ENCODE measurements at regions not wholly inside any gene's neighbourhood (a gene's known extent, or its start where the extent isn't known, plus 50 kb on each side); places are given as distances from the start of the nearest gene placed in this dataset.

- Histone ChIP-seq H3K27me3 (ENCODE audit: control insufficient read depth, insufficient read depth, low read length) (no peaks in the 10 kb centered on the region), H3K4me1 (ENCODE audit: control insufficient read depth, insufficient read depth, low read length) (no peaks in the 10 kb centered on the region), H3K4me3 (ENCODE audit: low read length) (no peak overlapping the region), H3K9ac (ENCODE audit: low read length) (no peak overlapping the region), H3K9me3 (ENCODE audit: control insufficient read depth, low read length) (no peaks in the 10 kb centered on the region), H3K36me3 (ENCODE audit: control insufficient read depth, insufficient read depth, low read length) (no peaks in the 10 kb centered on the region)
These were observed 289.8 kb upstream of the KLF6 start for GRCh38 chr10:4074545-4075407.

GRCh38 chr10:4073912-4074311, 288.9 kb upstream of the KLF6 start:
- H3K27me3 ChIP-seq (ENCODE audit: control insufficient read depth, insufficient read depth, low read length): no peaks in the 10 kb centered on the region
- H3K9ac ChIP-seq (ENCODE audit: low read length): no peak overlapping the region
- no peaks in the 10 kb centered on the region for H3K36me3 ChIP-seq (ENCODE audit: control insufficient read depth, insufficient read depth, low read length)
- no peak overlapping the region for H3K4me3 ChIP-seq (ENCODE audit: low read length)
- no peaks in the 10 kb centered on the region for H3K4me1 ChIP-seq (ENCODE audit: control insufficient read depth, insufficient read depth, low read length)
- H3K9me3 ChIP-seq (ENCODE audit: control insufficient read depth, low read length): no peaks in the 10 kb centered on the region

- H3K4me3 ChIP-seq (ENCODE audit: low read length): no peak overlapping the region
- no peaks in the 10 kb centered on the region for H3K9me3 ChIP-seq (ENCODE audit: control insufficient read depth, low read length)
- H3K27me3 ChIP-seq (ENCODE audit: control insufficient read depth, insufficient read depth, low read length): no peaks in the 10 kb centered on the region
- H3K36me3 ChIP-seq (ENCODE audit: control insufficient read depth, insufficient read depth, low read length): no peaks in the 10 kb centered on the region
- H3K9ac ChIP-seq (ENCODE audit: low read length): no peak overlapping the region
- H3K4me1 ChIP-seq (ENCODE audit: control insufficient read depth, insufficient read depth, low read length): peaks cover 18% of the 10 kb centered on the region
These were observed 286.1 kb upstream of the KLF6 start for GRCh38 chr10:4070921-4071660.

GRCh38 chr10:4070184-4070583, 285.2 kb upstream of the KLF6 start:
- no peak overlapping the region for H3K9ac ChIP-seq (ENCODE audit: low read length)
- H3K4me3 ChIP-seq (ENCODE audit: low read length): no peak overlapping the region
- H3K27me3 ChIP-seq (ENCODE audit: control insufficient read depth, insufficient read depth, low read length): no peaks in the 10 kb centered on the region
- H3K4me1 ChIP-seq (ENCODE audit: control insufficient read depth, insufficient read depth, low read length): peaks cover 18% of the 10 kb centered on the region
- no peaks in the 10 kb centered on the region for H3K9me3 ChIP-seq (ENCODE audit: control insufficient read depth, low read length)
- H3K36me3 ChIP-seq (ENCODE audit: control insufficient read depth, insufficient read depth, low read length): no peaks in the 10 kb centered on the region

- Histone ChIP-seq H3K4me1 (ENCODE audit: control insufficient read depth, insufficient read depth, low read length) (peaks cover 18% of the 10 kb centered on the region), H3K36me3 (ENCODE audit: control insufficient read depth, insufficient read depth, low read length) (no peaks in the 10 kb centered on the region), H3K9me3 (ENCODE audit: control insufficient read depth, low read length) (no peaks in the 10 kb centered on the region), H3K9ac (ENCODE audit: low read length) (no peak overlapping the region), H3K4me3 (ENCODE audit: low read length) (no peak overlapping the region), H3K27me3 (ENCODE audit: control insufficient read depth, insufficient read depth, low read length) (no peaks in the 10 kb centered on the region)
These were observed 284.5 kb upstream of the KLF6 start for GRCh38 chr10:4069491-4069890.

GRCh38 chr10:4068629-4069028, 283.6 kb upstream of the KLF6 start:
- no peak overlapping the region for H3K4me3 ChIP-seq (ENCODE audit: low read length)
- peaks cover 18% of the 10 kb centered on the region for H3K4me1 ChIP-seq (ENCODE audit: control insufficient read depth, insufficient read depth, low read length)
- H3K9me3 ChIP-seq (ENCODE audit: control insufficient read depth, low read length): no peaks in the 10 kb centered on the region
- no peaks in the 10 kb centered on the region for H3K36me3 ChIP-seq (ENCODE audit: control insufficient read depth, insufficient read depth, low read length)
- H3K27me3 ChIP-seq (ENCODE audit: control insufficient read depth, insufficient read depth, low read length): no peaks in the 10 kb centered on the region
- H3K9ac ChIP-seq (ENCODE audit: low read length): no peak overlapping the region

- H3K27me3 ChIP-seq (ENCODE audit: control insufficient read depth, insufficient read depth, low read length): no peaks in the 10 kb centered on the region
- no peaks in the 10 kb centered on the region for H3K9me3 ChIP-seq (ENCODE audit: control insufficient read depth, low read length)
- H3K4me1 ChIP-seq (ENCODE audit: control insufficient read depth, insufficient read depth, low read length): peaks cover 18% of the 10 kb centered on the region
- H3K9ac ChIP-seq (ENCODE audit: low read length): peak overlapping the region; percentile 26
- H3K4me3 ChIP-seq (ENCODE audit: low read length): no peak overlapping the region
- no peaks in the 10 kb centered on the region for H3K36me3 ChIP-seq (ENCODE audit: control insufficient read depth, insufficient read depth, low read length)
These were observed 283.0 kb upstream of the KLF6 start for GRCh38 chr10:4067931-4068561.

GRCh38 chr10:4067531-4067930, 282.5 kb upstream of the KLF6 start:
- Histone ChIP-seq H3K4me3 (ENCODE audit: low read length) (no peak overlapping the region), H3K4me1 (ENCODE audit: control insufficient read depth, insufficient read depth, low read length) (peaks cover 23% of the 10 kb centered on the region), H3K36me3 (ENCODE audit: control insufficient read depth, insufficient read depth, low read length) (no peaks in the 10 kb centered on the region), H3K9ac (ENCODE audit: low read length) (peak overlapping the region; percentile 26), H3K9me3 (ENCODE audit: control insufficient read depth, low read length) (no peaks in the 10 kb centered on the region), H3K27me3 (ENCODE audit: control insufficient read depth, insufficient read depth, low read length) (no peaks in the 10 kb centered on the region)

GRCh38 chr10:4066581-4067390, 281.8 kb upstream of the KLF6 start:
- Histone ChIP-seq H3K4me1 (ENCODE audit: control insufficient read depth, insufficient read depth, low read length) (peaks cover 26% of the 10 kb centered on the region), H3K9ac (ENCODE audit: low read length) (no peak overlapping the region), H3K4me3 (ENCODE audit: low read length) (no peak overlapping the region), H3K36me3 (ENCODE audit: control insufficient read depth, insufficient read depth, low read length) (no peaks in the 10 kb centered on the region), H3K27me3 (ENCODE audit: control insufficient read depth, insufficient read depth, low read length) (no peaks in the 10 kb centered on the region), H3K9me3 (ENCODE audit: control insufficient read depth, low read length) (no peaks in the 10 kb centered on the region)

GRCh38 chr10:4064489-4064888, 279.5 kb upstream of the KLF6 start:
- Histone ChIP-seq H3K36me3 (ENCODE audit: control insufficient read depth, insufficient read depth, low read length) (no peaks in the 10 kb centered on the region), H3K27me3 (ENCODE audit: control insufficient read depth, insufficient read depth, low read length) (no peaks in the 10 kb centered on the region), H3K4me1 (ENCODE audit: control insufficient read depth, insufficient read depth, low read length) (peaks cover 26% of the 10 kb centered on the region), H3K9ac (ENCODE audit: low read length) (no peak overlapping the region), H3K4me3 (ENCODE audit: low read length) (no peak overlapping the region), H3K9me3 (ENCODE audit: control insufficient read depth, low read length) (no peaks in the 10 kb centered on the region)

GRCh38 chr10:4063717-4064116, 278.7 kb upstream of the KLF6 start:
- no peaks in the 10 kb centered on the region for H3K27me3 ChIP-seq (ENCODE audit: control insufficient read depth, insufficient read depth, low read length)
- H3K9ac ChIP-seq (ENCODE audit: low read length): no peak overlapping the region
- H3K9me3 ChIP-seq (ENCODE audit: control insufficient read depth, low read length): no peaks in the 10 kb centered on the region
- H3K36me3 ChIP-seq (ENCODE audit: control insufficient read depth, insufficient read depth, low read length): no peaks in the 10 kb centered on the region
- H3K4me3 ChIP-seq (ENCODE audit: low read length): no peak overlapping the region
- H3K4me1 ChIP-seq (ENCODE audit: control insufficient read depth, insufficient read depth, low read length): peaks cover 26% of the 10 kb centered on the region
